ENCODE measurements at regions not wholly inside any gene's neighbourhood (a gene's known extent, or its start where the extent isn't known, plus 50 kb on each side); places are given as distances from the start of the nearest gene placed in this dataset.

DNA sequence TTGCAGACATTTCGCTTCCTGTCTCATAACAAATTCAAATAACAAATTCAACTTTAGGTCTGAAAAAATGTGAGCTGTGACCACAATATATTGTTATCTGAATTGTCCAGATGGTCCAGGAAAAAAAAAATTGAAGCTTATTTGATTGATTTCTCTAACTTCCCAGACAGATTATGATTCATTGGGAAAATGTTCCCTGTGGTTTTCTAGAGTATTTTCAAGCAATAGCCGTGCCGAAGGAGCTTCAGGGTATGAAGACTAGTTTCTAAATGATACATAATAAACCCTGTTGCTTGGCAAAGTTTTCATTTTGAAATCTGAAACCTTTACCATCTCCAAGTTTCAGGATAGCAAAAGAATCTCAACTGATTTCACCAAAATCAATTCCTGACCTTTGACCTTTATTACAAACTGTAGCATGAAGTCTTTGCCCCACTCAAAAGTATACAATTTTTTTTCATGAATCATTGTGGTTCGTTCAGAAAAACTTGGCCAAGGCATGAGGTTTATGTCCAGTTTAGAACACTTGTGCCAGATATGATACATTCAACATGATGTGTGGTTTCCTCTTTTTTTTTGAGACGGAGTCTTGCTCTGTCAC is 109.9 kb downstream of the JCAD start:
- TF ChIP-seq, protein P1, sequence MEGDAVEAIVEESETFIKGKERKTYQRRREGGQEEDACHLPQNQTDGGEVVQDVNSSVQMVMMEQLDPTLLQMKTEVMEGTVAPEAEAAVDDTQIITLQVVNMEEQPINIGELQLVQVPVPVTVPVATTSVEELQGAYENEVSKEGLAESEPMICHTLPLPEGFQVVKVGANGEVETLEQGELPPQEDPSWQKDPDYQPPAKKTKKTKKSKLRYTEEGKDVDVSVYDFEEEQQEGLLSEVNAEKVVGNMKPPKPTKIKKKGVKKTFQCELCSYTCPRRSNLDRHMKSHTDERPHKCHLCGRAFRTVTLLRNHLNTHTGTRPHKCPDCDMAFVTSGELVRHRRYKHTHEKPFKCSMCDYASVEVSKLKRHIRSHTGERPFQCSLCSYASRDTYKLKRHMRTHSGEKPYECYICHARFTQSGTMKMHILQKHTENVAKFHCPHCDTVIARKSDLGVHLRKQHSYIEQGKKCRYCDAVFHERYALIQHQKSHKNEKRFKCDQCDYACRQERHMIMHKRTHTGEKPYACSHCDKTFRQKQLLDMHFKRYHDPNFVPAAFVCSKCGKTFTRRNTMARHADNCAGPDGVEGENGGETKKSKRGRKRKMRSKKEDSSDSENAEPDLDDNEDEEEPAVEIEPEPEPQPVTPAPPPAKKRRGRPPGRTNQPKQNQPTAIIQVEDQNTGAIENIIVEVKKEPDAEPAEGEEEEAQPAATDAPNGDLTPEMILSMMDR (IDR thresholded peaks at IDR 0.05): no peak
- no peak for TF ChIP-seq POLR2A (IDR thresholded peaks at IDR 0.05)
